Keratinocyte (primary cell): ENCODE measurements at regions not wholly inside any gene's neighbourhood (a gene's known extent, or its start where the extent isn't known, plus 50 kb on each side); places are given as distances from the start of the nearest gene placed in this dataset.

Source experiments
- CTCF ChIP-seq, 3 experiments: IDR thresholded peaks in 1 of 3; conservative IDR thresholded peaks in 1 of 3; optimal IDR thresholded peaks in 1 of 3; 2 replicates in 2 of 3; 3 replicates in 1 of 3; pipeline versions ENCODE3 to v1.5.1; 2011; ENCODE audit warnings: low read length in 3 of 3, mild to moderate bottlenecking in 3 of 3, moderate library complexity in 2 of 3, control low read depth in 1 of 3, inconsistent platforms in 1 of 3; ENCODE audit not compliant: insufficient read depth in 2 of 3; ENCODE audit errors: extremely low read depth in 1 of 3
- EZH2 ChIP-seq: IDR thresholded peaks from one replicate; pipeline ENCODE4 v1.6.1; 2012; ENCODE audit warnings: inconsistent platforms, mild to moderate bottlenecking, low read length, moderate library complexity

- TF ChIP-seq CTCF (optimal IDR thresholded peaks at IDR 0.05 in 1 of 3, IDR thresholded peaks at IDR 0.05 in 1 of 3, conservative IDR thresholded peaks at IDR 0.05 in 1 of 3; ENCODE audit: extremely low read depth in 1 of 3, insufficient read depth in 2 of 3, low read length in 3 of 3) (no peak), EZH2 (no peak)
Observed at GRCh38 chr11:133733631-133734030, 111.7 kb downstream of the SPATA19 start.
